ENCODE measurements at regions not wholly inside any gene's neighbourhood (a gene's known extent, or its start where the extent isn't known, plus 50 kb on each side); places are given as distances from the start of the nearest gene placed in this dataset.
"Not testable (repeated sequence)": the region's sequence is repeated elsewhere in the genome, so short reads cannot be mapped to it uniquely, and the experiment has no call there.

DNA sequence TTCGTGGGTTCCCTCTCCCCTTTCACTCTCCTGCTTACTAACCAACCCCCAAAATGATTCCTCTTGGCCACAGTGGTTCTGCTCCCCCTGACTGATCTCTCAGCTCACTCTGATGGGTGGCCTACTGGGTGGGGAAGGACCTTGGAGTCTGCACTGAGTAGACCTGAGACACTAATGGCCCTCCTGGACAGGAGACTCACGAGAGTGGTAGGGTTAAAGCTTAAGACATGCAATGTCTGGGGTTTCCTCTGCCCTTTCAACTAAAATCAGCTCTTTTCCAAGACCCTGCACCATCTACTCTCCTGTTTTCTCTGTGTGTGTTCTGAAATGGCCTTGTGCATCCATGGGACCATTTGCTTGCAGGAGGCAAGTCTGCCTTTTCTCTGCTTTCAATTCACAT is 631.4 kb downstream of the ACTR3B start:
- DNase-seq: no peak

DNA sequence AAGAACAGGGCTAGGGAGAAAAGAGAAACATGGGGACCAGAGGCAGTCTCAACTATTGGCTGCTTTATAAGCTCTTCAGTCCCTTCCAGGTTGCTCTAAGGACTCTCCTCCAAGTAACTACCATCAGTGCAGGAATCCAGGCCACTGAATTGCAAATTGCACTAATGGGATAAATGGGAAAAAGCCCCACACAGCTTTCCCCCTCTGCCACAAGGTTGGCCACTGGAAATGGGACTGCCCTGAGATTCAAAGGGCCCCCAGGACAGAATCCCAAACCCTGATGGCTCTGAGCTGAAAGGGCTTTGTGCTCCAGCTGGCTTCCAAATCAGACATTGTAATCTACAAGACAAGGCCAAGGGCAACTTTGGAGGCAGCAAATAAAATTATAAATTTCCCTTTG is 633.2 kb downstream of the ACTR3B start:
- DNase-seq: no peak

DNA sequence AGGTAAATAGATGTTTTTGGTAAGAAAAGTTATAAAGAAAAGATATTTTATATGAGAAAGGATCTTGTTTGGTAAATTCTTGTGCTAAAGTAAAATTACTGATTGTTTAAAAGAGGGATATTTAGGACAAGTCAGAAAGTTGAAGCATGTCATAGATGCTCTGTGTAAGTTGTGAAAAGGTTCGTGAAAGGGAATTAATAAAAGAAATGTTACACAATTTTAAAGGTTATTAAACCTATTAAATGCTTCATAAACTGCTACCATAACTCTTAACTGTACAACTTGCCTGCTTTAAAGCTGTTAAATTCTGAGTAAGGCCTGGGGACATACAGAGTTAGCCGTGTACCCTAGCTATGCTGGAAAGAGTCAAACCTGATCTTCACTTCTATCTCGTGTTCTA is 634.1 kb downstream of the ACTR3B start:
- no peak for DNase-seq

DNA sequence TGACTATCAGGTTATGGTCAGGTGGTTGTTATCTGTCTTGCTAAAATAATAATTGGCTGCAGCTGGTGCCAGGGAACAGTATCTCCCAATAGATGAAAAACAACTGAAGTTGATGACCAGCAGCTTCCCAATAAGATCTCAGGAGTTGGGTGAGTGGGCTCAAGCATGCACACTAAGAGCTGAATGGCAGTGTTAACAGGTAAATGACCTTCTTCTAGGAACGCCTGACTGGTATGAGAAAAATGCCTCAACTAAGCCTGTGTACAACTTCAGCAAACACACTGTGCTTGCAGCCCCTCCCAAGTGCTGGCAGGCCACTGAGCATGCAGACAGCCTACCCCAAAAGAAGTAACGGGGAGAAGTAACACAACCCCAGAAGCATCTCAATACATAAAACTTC is 636.9 kb downstream of the ACTR3B start:
- DNase-seq: no peak

DNA sequence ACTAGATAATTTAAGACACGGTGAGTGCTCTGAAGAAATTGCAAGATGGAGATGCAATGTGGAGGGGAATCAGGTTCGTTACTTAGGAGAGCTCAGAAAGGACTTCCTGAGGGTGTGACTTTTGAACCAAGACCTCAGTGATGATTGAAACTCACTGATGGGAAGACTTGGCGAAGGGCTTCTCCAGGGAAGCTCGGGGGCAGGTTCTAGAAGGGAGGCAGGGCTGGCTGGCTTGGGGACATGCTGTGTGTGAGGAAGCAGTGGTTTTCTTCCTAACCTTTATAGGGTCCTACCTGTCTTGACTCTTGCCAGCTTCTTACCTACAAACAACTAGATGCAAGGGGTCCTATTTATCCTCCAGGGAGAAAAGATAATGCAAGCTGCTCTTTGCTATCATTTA is 637.9 kb downstream of the ACTR3B start:
- no peak for DNase-seq

DNA sequence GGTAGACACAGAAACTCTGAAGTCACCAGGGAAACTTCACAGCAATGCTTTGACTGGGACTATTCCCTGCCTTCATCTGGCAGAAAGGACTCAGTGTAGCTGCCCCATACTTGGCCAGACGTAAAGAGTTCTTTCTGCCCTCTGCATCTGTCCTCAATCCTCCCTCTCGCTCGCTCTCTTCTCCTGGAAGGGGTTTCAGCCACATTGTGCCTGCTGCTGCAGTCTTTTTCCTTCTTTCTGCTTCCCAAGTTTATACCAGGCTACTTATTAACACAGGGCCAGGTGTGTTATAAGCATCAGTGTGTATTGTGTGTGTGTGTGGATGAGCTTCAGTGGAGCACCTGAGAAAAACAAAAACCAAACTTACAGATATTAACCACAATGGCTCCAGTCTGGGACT is 638.4 kb downstream of the ACTR3B start:
- no peak for DNase-seq

DNA sequence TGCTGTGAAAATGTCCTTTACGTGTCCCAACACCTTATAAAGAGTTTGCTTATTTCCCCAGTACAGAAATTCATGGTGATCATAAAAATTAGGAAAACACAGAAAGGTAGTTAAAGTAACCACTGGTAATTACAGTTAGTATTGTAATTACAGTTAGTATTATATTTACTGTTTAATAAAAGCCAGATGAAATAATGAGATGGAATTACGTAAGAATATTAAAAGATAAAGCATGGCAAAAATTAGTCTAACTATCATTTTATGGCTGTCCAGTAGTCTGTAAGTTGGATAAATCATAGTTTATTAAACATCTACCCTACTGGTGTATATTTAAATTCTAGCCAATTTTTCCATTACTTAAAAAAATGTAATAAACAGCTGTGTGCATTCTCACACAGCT is 638.8 kb downstream of the ACTR3B start:
- DNase-seq: no peak

DNA sequence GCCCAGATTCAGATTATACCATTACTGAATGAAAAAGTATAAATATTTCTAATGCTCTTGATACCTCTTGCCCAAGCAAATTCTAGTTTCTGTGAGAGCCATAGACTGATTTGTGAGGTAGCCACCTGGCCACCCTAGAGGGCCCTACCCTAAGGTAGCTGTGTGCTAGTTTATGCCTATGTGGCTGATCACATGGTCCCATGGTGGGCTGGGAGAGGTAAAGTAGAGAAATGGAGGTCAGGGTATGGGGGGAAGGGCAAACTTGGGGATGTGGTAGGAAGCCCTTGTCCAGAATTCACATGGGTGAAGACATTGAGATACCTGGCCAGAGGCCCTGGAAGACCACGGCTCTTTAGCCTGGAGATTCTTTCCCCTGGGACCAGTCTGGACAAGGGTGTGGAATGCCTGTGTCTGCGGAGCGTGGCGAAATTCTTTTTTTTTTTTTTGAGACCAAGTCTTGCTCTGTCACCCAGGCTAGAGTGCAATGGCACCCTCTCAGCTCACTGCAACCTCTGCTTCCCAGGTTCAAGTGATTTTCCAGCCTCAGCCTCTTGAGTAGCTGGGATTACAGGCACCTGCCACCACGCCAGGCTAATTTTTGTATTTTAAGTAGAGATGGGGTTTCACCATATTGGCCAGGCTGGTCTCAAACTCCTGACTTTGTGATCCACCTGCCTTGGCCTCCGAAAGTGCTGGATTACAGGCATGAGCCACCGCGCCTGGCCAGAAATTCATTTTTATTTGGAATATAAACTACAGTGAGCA is 639.4 kb downstream of the ACTR3B start:
- no peak for DNase-seq

DNA sequence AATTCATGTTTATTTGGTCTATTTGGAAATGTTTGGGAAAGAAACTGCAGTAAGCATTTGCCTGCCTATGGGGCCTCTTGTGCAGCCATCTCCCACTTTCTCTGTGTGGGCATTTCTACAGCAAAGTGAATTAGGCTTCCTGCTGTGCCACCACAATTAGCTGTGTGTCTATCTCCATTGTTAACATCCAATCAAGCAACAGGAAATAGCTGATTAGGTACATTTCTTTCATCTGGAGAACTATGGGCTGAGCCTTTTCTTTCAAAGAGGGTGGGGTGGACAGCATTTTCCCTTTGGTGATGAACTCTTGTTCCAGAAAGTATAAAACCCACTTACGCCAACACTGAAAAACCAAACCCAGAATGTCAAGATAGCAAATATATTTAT is 640.0 kb downstream of the ACTR3B start:
- no peak for DNase-seq

DNA sequence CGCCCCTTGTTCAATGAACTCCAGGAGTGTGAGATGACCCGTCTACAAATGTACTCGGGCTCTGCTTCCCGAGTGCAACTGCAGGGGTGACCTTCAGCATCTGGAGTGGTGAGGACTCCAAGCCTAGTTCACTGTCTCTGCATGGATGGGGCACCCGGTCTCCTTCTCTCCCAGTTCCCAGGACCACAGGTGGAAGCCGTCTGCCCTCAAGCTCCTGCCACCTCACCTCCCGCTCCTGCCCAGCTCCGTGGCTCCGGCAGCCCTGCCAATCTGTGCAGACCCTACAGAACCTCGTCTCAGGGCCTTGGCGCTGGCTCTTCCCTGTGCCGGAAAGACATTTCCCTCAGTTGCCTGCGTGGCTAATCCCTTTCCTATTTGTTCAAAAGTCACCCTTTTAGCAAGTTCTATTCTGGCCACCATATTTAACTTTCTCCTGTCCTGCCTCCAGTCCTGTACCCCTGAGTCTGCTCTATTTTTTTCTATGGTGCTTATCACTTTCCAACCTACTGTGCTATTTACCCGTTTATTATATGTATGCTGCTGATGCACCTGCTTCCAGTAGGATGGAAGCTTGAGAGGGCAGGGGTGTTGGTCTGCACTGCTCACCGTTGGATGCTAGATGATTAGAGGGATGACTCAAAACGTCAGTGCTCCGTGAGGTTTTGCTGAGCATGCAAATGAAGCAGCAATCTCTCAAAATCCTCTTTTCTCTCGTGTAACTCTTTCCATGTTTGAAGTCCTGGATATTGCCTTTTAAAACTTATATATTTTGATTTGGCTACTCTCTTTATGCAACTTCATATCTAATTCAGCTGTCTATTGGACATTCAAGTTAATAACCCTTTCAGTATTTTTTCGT is 641.4 kb downstream of the ACTR3B start:
- no peak for DNase-seq

DNA sequence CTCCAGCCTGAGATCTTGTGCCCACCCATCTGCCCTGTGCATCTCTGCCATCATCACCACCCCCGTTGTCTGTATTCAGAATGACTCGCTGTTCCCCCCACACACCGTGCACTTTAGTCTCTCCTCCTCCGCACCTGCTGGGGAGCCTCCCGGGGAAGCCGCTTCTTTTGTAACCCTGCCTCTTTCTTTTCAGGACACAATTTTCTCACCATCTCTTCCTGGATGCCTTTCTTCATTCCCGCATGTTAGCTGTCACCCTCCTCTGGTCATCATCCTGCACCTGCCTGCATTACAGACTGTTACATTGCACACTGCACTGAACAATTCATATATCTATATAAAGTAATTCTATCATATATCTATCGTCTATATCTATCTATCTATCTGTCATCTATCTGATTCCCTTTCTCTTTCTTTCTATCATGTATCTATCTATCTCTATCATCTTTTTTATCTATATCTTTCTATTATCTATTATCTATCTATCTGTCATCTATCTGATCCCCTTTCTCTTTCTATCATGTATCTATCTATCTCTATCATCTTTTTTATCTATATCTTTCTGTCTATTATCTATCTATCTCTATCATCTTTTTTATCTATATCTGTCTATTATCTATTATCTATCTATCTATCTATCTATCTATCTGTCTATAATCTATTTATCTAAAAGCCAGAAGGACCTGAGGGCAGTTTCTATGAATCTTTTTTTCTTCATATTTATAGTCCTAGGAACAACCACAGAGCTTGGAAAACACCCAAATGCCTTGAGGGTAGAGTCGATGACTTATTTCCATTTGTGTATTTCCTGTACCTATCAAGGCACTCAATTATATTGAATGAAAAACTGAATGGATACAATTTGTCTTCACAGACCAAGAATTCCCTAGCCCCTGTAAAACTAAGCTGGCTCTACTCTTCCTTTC is 642.5 kb downstream of the ACTR3B start:
- DNase-seq: no peak

DNA sequence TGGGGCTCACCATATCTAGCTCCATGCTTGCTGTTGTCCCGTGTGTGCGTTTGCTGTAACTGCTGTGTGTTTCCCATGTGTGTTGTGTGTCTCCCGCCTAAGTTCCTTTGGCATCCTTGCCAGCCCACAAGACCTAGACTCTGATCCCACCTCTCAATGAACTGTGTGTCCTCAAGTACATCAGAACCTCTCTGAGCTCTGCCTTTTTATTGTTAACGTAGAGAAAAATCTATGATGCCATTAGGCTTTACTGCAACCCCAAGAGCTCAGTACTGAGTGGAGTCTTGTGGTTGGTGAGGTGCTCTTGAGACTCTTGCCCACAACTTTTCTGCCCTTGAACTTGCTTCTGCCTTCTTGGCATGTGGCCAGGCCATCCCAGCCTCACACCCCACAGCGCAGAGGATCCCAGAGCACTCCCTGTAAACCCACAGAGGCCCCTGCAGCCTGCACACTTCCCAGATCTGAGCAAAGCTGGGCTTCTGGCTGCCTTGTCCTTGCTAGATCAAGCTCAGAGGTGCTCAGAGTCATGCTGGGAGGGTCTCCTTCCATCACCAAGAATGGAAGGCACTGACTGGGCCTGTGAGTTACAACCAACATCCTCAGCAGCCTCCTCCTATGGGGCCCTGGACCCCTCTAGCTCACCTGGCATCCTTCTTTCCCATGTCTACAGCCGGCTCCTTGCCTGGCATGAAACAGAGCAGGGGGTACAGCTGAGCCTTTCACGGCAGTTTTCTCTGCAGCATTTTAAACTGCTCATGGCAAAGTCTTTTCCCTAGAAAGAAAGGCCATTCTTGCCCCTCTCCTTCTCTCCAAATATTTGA is 643.4 kb downstream of the ACTR3B start:
- no peak for DNase-seq

DNA sequence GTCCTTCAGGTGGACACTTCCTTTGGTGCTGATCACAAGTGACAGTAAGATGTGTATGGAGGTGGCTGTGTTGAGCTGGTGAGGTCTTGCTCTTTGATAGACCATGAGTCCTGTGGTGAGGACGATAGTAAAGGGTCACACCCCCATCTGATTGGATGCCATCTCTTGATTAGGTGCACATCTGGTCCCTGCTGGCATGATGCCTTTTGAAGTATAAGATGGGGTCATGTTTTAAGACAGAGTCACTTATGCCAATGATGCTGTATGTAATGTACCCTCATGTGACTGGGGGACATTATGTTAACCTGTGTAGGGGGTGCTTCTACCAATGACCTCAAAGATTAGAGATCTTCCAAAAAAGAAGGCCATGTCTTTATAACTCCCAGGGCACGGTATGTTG is 644.6 kb downstream of the ACTR3B start:
- no peak for DNase-seq

DNA sequence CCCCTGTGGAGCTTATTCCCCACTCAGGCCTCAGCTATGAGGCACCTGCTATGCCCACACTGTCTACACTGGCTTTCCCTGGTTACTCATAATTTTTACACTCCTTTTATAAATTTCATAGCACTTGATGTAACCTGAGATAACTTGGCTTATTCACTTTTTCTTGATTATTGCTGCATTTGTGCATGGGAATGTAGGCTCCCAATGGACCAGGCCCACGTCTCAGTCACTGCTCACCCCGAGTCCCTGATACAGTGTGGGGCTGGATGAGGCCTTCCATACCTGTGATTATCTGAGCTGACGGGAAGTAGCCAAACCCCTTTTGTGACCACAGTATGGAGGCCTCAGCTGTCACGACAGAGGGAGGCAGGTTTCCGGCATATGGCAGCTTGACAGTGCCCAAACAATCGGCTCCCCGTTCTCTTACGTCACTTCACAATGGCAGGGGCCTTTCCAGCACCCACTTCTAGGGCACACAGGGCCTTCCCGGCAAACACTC is 645.3 kb downstream of the ACTR3B start:
- no peak for DNase-seq

DNA sequence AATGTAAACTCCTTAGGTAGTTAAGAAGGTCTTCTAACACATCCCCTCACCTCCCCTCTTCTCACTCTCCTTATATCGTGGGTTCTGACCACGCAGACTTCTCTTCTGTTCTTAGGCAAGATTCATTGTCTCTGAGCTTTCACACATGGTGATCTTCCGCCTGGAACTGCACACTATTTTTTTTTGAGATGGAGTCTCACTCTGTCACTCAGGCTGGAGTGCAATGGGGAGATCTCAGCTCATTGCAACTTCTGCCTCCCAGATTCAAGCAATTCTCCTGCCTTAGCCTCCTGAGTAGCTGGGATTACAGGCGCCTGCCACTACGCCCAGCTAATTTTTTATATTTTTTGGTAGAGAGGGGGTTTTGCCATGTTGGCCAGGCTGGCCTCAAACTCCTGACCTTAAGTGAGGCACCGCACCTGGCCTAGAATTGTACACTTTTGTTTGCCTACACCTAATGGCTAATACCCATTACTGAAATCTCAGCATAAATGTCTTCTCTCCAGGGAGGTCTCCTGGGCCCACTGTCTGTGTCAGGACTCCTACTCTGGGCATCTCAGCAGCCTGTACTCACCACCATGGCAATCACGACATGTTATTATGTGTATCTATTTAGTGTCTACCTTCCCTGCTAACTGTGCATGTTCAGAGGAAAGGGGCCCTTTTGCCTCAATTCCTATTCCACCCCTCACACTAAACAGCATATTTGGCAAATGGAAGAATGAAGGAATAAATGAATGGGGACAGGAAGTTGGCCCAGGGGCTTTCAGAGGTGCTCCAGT is 646.3 kb upstream of the DPP6 start:
- DNase-seq: no peak

DNA sequence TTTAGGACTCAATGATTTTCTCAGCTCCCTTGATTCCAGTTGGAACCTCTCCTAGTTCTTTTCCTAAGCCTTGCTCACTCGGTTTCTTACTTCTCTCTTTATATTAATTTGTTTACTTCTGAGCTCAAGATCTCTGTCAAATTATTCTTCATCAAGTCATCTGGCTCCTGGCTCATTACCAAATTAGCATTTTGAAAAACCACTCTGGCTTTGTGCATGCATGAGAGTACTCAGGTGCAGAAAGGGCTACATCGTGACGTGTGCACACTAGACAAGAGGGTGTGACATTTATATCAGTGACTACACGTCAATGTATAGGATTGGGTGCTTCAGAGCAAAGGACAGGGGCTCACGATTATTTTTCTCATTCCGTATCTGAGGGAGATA is 645.7 kb upstream of the DPP6 start:
- DNase-seq: no peak

DNA sequence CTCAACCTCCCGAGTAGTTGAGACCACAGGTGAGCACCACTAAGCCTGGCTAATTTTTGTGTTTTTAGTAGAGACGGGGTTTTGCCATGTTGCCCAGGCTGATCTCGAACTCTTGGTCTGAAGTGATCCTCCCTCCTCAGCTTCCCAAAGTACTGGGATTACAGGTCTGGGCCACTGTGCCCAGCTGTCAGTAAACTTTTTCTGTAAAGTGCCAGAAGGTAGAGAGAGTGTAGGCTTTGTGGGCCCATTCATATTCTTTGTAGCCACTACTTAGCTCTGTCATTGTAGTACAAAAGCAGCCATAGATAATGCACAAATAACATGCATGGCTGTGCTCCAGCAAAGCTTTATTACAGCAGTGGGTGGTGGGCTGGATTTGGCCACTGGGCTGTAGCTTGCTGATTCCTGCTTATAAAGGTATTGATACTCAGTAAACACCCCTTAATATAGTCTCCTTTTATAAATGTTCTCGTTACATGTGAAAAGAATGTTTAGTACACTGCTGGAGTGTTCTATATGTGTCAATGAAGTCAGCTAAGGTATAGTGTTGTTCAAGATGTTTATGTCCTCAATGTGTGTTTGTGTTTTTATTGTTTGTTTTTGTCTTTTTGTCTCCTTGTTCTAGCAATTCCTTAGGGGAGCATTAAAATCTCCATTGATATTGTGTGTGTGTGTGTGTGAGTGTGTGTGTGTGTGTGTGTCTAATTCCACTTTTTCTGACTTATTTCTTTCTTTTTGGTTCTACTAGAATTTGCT is 644.7 kb upstream of the DPP6 start:
- no peak for DNase-seq

DNA sequence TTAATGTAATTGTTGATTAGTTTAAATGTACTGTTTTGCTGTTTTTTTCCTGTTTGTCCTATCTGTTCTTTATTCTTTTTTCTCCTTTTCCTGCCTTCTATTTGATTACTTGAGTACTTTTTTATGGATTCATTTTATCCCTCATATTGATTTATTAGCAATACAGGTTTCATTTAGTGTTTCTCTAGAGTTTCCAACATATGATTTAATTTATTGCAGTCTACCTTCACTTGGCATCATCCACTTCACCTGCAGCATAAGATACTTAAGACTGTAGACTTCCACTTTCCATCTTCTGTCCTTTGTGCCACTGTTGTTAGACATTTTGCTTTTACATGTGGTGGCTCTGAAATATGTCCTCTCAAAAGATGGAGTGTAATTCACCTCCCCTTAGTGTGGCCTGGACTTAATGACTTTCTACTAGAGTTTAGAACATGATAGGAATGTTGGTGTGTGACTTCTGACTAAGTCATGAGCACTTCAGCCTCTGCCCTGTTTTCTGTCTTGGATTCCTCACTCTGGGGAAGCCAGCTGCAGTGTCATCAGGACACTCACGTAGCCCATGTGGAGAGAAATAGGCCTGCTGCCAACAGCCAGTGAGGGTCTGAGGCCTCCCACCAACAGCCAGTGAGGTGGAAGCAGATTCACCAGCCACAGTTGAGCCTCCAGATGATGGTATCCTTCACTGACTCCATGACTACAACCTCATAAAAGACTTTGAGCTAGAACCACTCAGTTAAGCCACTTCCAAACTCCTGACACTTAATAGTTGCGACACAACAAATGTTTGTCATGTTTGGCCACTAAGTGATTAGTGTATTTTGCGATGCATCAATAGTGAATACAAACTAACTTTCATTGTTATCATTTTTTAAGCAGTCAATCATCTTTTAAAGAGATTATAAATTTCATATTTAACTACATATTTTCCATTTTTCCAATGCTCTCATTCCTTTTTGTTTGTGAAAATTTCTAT is 643.5 kb upstream of the DPP6 start:
- DNase-seq: no peak

DNA sequence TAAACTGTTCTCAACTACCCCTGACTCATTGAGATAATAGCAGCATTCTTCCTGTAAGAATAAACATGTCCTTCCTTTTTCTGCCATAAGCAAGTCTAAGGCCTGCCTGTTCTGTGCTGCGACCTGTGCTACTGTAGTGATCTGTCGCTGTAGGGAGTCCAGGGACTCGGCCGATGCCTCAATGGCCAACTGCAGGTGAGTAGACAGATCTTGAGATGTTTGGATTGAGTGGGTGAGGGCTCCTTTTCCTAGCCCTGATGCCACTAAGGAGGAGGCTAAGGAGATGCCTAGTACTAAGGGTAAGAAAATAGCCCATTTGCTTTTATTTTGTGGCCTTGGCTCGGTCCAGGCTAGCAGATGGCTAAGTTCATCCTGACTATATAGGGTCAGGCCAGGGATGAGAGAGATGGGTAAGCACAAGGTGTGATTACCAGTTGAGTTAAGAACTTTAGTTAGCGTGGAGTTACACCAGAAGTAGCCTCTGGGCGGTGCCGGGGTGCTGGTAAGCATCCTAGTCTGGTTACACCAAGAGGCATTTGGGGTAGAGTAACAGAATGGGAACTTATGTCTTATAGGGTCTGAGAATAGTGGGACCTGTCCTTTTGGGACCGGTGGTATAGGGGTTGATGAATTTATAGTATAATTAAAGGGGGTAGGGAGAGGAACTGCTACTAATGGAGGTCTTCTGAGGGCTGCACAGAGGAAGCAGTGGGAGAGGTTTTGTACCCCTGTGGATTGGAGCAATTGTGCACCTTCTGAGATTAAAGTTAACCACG is 642.4 kb upstream of the DPP6 start:
- DNase-seq: not testable (repeated sequence)

All from GDM1 (cell line).